ENCODE measurements at regions not wholly inside any gene's neighbourhood (a gene's known extent, or its start where the extent isn't known, plus 50 kb on each side); places are given as distances from the start of the nearest gene placed in this dataset.

DNA sequence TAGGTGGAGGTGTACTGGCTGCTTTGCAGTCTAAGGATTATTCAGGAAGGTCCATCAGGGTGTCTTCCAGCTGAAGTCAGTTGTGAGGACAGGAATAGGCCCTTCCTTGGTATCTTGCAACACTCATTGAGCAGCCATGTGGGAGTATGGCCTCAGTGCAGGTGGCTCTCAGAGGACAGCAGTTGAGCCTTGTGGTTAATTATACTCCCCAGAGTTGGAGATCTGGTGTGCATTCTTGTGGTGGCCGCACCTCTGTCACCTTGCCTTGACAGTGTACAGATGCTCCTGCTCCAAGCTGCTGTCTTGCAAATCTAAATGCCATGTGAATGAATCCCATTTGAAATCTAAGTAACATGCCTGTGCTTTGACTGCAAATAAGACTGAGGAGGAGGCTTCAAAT is 339.9 kb upstream of the BCHE start:
- DNase-seq, result no peak

DNA sequence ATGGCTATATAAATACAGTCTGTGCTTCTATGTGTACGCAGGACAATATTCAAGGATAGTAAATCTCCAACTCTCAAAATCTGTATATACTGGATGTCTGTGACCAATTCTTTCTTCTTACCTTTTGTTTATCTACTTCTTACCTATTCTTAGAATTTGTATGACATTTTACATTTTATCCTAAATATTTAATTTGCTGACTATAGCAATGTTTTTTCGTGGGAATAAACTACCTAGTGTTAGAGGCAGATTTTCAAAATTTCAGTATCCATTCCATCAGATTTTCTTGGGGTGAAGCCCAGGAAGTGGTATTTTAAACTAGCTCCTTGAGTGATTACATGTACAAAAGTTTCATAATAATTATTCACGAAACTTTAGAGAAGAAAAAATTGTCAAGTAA is 334.5 kb upstream of the BCHE start:
- DNase-seq, result no peak

DNA sequence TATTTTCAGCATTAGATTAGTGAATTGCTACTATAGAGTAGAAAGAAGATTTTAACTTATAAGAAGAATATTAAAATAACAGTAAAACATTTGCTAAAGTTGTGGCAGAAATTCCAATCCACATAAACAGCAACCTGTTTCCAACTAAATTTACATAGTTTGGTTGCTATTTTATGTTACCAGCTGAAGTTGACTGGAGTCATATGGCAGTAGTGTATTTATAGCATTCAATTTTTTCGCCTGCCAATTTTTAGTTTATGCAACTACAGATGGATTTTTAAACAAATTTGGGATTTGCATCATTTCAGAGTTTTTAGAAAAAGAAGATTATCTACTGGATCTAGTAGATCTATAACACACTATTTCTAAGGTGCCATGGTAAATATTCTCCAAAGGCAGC is 332.5 kb upstream of the BCHE start:
- DNase-seq, result no peak

DNA sequence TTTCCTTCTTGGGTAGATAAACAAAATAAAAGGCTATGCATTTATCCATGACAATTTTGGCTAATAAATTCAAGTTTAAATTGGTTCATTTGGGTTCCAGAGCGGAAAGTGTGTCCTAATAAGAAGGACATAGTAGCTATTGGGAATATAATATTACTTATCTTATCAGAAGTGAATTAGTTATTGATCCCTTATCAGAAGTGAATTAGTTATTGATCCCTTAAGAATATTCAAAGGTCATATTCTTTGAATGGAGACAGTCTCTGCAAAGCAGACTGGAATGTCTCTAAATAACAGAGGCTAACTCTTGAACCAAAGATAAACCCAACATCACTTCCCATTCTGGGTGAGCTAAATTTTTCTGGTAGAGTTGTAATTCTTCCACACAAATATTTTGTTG is 290.7 kb upstream of the BCHE start:
- DNase-seq, result no peak

DNA sequence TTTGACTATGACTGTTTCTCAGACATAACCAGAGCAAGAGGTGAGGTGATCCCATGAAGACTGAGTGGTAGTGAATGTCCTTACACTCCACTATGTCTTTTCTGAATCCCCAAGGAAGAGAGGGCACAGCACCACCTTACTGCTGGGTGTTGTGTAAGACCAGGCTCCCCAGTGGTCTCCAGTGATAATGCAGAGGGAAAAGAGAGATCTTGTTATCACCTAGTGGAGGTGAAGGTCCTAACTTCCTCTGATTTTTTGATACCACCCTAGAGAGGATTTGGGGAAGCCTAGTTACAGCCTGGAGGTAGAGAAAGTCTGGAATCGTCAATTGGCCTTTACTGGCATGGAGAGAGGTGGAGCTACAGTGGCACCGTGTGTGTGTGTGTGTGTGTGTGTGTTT is 288.0 kb upstream of the BCHE start:
- DNase-seq, result no peak

DNA sequence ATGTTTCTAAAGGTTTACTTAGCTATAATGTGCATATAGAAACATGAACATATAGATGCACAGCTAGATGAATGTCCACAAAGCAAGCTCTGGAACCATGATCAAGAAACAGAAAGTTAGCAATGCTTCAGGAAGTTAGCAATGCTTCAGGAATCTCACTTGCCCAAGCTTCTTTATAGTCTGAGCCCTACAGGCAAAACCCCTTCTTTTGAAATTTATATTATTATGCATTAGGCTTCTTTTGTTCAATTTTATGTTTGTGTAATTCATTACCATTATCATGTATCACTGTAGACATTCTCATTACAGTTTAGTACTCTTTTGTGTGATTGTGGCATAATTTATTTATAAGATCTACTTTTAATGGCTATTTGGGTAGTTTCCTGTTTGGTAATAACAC is 286.4 kb upstream of the BCHE start:
- no peak for DNase-seq

DNA sequence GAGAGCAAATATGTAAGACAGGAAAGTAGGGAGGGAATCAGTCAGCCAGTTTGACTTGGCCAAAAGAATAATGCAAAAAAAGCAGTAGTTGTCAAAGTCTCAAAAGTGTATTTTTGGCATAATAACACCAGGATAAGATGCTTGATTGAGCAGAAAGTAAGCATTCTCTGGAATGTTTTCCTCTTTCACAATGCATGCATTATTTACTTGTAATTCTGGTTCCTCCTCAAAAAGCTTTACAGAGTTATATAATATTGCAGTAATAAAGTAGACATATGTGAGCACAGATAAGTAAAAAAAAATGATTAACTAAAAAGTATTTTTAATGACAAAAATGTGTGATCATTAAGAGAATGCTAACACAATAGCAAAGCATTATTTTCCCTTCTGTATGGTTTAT is 285.9 kb upstream of the BCHE start:
- no peak for DNase-seq

DNA sequence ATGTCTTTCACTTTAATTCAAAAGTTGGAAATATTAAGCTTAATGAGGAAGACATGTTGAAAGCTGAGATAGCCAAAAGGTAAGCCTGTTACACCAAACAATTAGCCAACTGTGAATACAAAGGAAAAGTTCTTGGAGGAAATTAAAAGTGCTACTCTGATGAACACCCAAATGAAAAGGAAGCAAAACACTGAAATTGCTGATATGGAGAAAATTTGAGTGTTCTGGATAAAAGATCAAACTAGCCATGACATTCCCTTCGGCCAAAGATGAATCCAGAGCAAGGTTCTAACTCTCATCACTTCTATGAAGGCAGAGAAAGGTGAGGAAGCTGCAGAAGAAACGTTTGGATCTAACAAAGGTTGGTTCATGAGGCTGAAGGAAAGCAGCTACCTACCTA is 280.8 kb upstream of the BCHE start:
- no peak for DNase-seq

DNA sequence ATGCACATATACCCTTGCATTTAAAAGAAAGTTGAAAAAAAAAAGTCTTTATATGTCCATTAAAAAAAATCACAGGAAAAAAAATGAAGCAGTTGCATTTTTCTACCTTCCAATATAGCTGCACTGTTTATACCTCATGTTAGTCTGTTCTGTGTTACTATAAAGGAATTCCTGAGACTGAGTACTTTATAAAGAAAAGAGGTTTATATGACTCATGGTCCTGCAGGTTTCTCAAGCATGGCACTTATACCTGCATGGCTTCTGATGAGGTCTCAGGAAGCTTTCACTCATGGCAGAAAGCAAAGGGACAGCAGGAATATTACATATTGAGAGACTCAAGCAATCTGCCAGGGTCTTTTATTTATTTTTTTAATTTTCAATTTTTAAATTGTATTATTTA is 277.2 kb upstream of the BCHE start:
- no peak for DNase-seq

DNA sequence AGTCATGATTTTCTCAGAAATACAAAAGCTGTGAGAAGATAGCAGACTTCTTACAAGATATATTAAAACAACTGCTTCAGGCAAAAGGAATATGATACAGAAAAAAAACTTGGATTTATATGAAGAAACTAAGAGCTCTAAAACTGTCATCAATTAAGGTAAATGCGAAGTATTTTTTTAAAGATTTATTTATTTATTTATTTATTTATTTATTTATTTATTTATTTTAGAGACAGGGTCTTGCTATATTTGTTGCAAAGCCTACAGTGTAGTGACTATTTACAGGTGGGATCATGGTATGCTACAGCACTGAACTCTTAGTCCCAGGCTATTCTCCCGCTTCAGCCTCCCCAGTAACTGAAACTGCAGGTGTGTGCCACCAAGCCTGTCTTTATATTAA is 274.3 kb upstream of the BCHE start:
- DNase-seq, result no peak

DNA sequence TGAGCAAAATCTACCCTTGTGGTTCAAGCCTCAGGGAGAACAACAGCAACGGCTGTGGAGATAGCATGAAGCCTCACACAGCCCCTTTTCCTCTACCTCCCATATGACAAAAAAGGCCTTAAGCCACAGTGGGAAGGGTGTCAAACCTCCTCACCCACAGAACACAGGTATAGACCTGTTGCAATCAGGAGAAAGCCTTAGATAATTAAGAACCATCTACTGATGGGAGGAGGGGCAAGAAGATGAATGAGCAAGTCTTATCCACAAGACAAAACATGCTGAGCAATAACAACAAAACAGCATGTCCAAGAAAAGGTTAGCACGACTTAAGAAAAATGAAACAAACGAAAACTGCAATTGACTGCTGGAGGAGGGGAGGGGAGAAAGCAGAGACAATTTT is 272.9 kb upstream of the BCHE start:
- DNase-seq, result no peak

DNA sequence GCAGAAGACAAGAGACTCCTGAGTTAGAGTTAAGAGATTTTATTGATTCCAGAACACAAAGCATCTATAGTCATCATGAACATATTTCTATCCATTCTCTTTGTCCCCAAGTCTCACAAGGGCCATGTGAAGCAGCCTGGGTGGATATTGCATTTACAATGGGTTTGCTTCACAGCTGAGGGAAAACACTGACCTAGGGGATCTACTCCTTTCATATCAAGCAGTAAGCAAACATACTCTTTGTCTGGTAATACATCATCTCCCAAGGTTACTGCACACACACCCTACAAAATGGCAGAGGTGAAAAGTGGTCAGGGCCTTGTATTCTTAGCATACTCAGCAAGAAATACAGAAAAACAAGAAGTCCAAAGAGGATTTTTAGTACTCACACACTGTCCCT is 267.7 kb upstream of the BCHE start:
- DNase-seq, result no peak

DNA sequence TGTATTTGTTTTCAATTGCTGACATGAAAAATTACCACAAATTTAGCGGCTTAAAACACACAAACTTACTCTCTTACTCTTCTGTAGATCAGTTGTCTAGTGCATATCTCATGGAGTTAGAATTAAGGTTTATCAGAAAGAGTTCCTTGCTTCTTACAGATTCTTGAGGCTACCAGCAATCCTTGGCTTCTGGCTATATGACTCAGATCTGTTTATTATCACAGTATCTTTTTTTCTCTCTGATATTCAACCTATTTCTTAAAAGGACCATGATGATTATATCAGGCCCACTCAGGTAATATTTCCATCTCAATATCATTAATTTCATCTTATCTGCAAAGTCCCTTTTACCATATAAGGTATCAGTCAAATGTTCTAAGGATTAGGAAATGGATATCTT is 263.5 kb upstream of the BCHE start:
- DNase-seq, result no peak

DNA sequence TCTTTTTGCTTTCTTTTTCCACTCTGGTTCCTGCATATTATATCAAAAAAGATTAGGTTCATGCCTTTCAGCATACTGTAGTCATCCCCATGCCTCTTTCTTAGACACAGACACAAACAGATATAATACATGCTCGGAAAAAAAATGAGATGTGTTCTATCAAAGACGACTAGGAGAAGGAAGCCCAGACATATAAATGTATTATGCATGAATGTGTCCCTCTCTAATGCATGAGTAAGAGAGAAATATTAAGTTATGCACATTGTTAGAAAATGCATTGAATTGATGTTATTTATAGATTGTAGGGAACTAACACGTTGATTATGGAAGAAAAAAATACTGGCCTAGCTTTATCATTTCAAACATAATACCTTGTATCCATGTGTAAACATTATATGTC is 252.4 kb upstream of the BCHE start:
- DNase-seq, result no peak

DNA sequence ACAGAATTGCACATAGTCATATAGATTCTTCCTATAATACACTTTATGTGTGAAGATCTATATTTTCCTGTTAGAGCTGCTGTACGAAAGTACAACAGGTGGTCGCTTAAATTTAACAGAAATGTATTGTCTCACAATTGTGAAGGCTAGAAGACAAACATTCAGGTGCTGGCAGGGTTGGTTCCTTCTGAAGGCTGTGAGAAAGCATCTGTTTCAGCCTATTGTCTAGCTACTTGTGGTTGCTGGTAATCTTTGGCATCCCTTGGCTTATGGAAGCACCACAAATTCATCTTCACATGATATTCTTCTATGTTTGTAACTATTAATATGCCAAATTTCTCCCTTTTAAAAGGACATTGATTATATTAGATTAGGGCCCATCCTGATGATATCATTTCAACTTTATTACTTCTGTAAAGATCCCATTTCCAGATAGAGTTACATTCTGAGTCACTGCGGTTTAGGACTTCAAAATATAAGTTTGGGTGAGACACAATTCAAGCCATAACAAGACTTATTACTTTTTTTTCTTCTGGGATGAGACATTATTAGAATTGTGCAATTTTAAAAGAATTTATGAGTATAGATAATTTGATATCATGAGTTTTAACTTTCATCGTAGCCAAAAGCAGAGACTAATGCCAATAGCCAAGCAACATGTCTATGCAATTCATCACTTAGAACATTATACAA is 248.1 kb upstream of the BCHE start:
- DNase-seq, result no peak

DNA sequence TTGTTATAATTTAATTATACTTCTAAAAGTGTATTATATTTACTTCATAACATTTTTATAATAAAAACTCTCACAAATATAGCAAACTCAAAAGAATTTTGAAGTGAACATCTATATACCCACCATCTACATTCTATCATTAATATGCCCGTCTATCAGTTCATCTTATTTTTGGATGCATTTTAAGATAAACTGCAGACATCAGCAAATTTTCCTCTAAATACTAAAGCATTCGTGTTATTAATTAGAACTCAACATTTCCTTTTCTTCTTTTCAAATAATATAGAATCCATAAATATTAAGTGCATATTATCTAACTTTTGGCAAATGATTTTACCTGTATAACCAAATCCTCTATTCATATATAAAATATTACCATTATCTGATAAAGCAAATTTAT is 242.9 kb upstream of the BCHE start:
- no peak for DNase-seq

DNA sequence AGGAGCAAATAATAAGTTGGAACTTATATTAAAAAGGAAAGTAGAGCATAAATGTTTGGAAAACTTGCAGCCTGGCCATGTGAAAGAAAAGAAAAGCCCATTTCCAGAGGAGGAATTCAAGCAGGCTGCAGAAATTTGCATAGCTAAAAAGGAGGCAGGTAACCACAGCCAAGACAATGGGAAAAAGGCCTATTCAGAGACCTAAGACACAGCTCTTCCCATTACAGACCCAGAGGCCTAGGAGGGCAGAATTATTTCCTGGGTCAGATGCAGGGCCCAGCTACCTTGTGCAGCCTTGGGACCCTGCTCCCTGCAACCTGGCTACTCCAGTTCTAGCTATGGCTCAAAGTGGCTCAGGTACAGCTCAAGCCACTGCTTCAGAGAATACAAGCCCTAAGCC is 234.6 kb upstream of the BCHE start:
- DNase-seq, result no peak

DNA sequence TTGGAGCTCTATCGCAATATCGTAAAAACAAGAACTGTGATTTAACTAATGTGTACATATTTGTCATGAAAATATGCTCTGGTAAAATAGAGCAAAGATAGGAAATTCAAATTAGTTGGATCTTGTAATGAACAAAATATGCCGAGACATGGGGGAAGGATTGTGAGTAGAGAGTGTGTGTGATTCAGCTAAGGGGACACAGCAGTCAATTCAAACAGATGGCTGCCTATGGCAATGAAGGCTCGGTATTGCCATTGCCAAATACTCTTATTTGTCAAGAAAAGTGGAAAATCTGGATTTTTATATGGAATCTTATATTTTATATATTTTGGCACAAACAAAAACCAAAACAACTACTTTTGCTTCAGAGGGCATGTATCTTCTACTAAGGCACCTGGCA is 227.3 kb upstream of the BCHE start:
- no peak for DNase-seq

DNA sequence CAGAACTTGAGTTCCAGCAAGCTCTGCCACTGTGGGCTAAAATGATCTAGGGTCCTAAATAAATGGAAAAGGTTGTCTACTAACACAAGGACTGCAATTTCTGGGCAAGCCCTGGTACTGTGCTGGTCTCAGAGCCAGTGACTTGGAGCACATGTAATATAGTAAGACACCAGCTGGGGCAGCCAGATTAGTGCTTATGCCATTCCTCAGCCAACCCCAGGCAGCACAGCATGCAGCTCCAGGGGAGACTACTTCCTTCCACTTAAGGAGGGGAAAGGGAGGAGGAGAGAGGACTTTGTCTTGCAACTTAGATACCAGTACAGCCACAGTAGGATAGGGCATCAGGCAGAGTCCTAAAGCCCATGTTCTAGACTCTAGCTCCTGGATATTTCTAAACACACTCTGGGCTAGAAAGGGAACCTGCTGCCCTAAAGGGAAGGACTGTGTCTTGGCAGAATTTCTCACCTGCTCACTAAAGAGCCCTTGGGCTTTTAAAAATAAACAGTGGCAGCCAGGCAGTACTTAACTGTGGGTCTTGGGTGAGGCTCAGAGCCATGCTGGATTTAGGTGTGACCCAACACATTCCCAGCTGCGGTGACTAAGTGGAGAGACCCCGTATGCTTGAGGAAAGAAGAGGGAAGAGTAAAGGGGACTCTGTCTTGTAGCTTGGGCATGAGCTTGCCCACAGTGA is 223.7 kb upstream of the BCHE start:
- DNase-seq, result no peak

DNA sequence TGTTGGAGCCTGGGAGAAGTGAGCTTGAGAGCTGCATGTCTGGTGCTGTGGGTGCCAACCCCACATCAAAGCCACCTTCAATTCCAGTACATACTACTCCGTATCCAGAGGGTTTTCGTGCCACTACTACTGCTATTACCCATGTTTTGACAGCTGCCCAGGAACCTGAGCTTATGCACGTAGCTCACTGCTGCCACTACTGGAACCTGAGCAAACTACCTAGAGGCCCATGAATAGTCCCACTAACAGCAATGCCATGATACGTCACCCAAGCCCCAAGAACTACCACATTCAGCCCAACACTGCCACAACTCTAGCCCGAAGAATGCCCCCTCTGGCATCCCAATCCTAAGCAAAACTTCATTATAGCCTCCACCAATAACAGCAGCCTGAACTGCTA is 215.2 kb upstream of the BCHE start:
- no peak for DNase-seq

DNA sequence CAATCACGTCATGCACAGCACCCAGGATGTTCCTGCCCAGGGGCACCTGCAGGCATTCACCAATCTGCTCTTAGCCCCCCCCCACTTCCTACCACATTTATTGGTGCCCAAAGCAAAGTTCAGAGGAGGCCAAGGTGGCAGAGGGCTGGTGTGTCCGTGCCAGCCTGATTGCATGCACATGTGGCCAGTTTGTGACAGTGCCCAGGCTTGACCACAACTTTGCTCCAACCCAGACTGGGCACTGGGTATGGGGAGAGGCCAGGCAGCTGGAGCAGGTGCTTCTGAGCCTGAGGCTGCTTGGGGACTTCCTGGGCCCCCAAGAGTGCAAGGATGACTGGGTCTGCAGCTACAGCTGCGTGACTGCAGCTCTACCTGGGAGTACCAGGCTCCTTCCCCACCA is 192.3 kb upstream of the BCHE start:
- DNase-seq, result no peak

DNA sequence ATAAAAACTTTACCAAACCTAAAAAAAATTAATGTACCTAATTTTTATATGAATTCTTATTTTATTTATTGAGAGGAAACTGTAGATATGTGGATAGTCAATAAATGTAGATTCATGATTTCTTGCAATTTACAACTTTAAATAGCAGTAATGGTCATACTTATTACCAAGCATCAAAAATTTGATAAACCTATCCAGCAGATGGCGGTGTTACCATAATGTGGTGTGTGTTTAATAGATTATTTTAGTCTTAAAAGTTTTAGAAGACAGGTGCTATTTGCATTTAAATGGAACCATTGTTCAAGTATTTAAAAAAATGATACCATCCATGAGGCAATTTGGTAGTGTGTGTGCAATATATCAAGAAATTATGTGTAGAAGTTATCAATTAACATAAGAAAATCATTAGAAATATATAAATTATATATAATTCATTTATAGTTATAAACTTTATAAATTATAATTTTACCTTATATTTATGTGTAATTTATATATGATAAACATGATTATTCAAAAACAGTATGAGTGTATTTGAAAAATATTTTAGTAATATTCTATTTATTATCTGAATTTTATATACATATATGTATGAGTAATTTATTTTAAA is 176.0 kb upstream of the BCHE start:
- DNase-seq, result no peak

DNA sequence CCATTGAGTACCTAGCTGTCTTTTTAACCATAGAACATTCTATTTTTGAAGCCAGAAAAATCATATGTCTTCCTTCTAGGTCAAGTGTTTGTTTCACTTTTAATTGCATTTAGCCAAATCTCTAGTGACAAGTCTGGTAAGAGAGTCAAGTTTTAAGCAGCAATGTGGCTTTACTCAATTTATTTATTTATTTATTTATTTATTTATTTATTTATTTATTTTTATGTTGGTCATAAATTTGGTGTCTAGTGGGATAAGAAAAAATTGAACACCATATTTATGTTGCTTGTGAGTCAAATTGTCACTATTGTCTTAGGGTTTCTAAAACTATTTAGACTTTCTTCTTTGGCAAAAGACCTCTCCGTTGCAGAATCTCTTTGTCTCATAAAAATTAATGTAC is 174.5 kb upstream of the BCHE start:
- no peak for DNase-seq

DNA sequence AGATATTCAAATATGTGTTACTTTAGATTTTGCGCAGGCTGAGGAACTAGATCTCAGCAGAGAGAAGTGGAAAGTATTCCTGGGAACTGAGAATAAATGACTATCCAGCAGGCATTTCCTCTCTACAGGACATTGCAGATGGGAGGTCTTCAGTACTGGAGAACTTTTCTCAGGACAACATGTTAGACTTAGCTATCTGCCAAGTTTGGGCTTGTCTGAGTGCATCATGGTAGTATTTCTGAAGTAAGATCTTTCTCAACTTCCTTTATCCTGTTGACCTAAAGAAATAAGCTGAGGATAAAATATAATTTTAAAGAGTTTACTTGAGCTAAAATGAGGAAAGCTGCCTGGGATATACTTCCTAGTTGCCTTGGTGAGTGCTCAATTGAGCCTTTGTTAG is 167.9 kb upstream of the BCHE start:
- no peak for DNase-seq

DNA sequence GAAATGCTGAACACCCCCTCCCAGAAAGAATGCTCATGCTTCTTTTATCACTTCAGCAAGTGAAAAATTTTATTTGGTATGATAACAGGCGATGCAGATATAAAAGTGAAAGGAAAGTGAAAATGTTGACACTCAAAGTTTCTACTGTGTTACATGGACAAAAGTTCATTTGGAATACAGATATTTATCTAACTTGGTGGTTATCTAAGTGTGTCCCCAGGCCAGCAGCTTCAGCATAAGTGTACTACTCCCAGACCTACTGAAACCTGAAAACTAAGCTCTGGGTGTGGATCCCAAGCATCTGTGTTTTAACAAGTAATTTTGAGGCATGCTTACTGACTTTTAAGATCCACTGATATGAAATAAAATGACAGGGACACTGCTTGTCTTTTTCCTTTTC is 157.1 kb upstream of the BCHE start:
- no peak for DNase-seq

Data from activated effector memory CD4-positive, alpha-beta T cell treated with anti-CD3 and anti-CD28 coated beads, Interleukin-2, amount 50 U/mL, for 16 hours (primary cell).